ENCODE measurements at regions not wholly inside any gene's neighbourhood (a gene's known extent, or its start where the extent isn't known, plus 50 kb on each side); places are given as distances from the start of the nearest gene placed in this dataset.

DNA sequence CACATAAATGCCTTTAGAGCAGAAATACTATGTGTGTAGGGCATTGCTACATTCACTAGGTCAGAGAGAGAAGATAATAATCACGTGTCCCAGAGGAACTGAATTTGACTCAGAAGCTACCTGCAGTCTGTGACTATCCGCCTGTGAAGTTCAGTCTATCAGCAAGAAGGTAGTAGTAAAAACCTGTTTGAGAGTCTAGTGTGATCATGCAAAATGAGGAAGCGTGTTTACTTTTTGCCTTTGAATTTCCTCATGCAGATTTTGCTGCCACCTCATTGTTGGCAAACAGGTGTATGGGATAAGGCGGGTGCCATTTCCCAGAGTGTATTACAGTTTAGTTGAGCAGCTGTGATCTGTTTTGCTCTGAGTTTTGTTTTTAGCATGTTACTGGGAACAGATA, 403.9 kb upstream of the FANCL start:
- no peak for TF ChIP-seq POLR2A (IDR thresholded peaks at IDR 0.05; ENCODE audit: low read length)
- no peak for TF ChIP-seq GATA1 (IDR thresholded peaks at IDR 0.05; ENCODE audit: low read depth, low read length)
